Stomach (tissue), 4 donors: ENCODE measurements at regions not wholly inside any gene's neighbourhood (a gene's known extent, or its start where the extent isn't known, plus 50 kb on each side); places are given as distances from the start of the nearest gene placed in this dataset.

ENCODE experiments used
- POLR2A ChIP-seq, 4 donors: fragments of 450-650 bp; IDR thresholded peaks; one replicate each; pipeline ENCODE4 v1.6.1; 2016; ENCODE audit warnings: antibody characterized with exemption in 4 of 4, control low read depth in 2 of 4, mild to moderate bottlenecking in 1 of 4, moderate library complexity in 1 of 4
- TF ChIP-seq, protein P1 (sequence below), 7 experiments: fragments of 450-650 bp in 4 of 7; fragments of 200-600 bp in 3 of 7; sonication (generic) in 3 of 7; IDR thresholded peaks; one replicate each; pipeline ENCODE4 v1.5.1; 2016 to 2019; ENCODE audit warnings: antibody characterized with exemption in 7 of 7, control low read depth in 2 of 7, mild to moderate bottlenecking in 1 of 7

DNA sequence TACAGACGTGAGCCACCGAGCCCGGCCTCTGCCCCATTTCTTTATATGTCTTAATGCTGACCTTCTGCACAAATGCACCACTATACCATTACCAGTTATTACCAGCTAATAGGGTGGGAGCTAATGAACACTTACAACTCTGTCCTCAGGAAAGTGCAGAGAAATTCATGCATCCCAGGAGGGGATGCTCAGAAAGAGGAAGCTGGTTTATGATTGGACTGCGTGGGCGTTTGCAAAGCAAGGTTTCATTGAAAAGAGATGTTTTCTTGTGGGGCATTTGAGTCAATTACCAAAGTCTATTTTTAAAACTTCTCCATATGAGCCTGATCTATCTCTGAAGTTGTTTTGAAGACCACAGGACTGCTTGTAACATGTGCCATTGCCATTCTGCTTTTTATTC, 417.7 kb upstream of the CELF2 start:
- TF ChIP-seq, protein P1, sequence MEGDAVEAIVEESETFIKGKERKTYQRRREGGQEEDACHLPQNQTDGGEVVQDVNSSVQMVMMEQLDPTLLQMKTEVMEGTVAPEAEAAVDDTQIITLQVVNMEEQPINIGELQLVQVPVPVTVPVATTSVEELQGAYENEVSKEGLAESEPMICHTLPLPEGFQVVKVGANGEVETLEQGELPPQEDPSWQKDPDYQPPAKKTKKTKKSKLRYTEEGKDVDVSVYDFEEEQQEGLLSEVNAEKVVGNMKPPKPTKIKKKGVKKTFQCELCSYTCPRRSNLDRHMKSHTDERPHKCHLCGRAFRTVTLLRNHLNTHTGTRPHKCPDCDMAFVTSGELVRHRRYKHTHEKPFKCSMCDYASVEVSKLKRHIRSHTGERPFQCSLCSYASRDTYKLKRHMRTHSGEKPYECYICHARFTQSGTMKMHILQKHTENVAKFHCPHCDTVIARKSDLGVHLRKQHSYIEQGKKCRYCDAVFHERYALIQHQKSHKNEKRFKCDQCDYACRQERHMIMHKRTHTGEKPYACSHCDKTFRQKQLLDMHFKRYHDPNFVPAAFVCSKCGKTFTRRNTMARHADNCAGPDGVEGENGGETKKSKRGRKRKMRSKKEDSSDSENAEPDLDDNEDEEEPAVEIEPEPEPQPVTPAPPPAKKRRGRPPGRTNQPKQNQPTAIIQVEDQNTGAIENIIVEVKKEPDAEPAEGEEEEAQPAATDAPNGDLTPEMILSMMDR (IDR thresholded peaks at IDR 0.05): no peak
- no peak for TF ChIP-seq POLR2A (IDR thresholded peaks at IDR 0.05)
